ENCODE measurements at regions not wholly inside any gene's neighbourhood (a gene's known extent, or its start where the extent isn't known, plus 50 kb on each side); places are given as distances from the start of the nearest gene placed in this dataset.
A peak's percentile ranks its signal among the peaks of the same experiment; 100 is the strongest.

DNA sequence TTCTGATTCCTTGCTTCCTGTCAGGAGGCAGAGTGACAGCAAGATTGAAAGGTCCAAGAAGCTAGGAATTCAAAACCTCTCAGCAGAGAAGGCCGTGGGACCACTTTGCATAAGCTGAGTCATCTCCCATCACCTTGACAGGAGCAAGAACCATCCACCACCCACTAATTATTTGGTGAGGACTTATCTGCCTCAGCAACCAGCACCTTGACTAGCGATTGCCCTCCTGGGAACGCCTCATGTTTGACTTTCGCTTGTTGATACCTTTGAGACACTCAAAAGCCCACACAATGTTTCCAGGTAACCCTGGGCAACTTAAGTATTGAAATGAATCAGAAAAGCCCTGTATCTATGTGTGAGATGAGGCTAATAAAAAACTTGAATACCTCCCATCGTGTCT lies 233.5 kb upstream of the GYPA start:
- Mint-ChIP-seq H3K4me3 (no peak overlapping the region), H3K27ac (0 out of 7 replicates have a peak overlapping the region, but pooled peaks of 2 of the 3 experiments have one; percentile 35 to 64), H3K9me3 (no peaks in the 10 kb centered on the region), H3K36me3 (ENCODE audit: insufficient read depth in 1 of 3, low read depth in 3 of 3) (no peaks in the 10 kb centered on the region), H3K4me1 (peaks cover 11 to 16% of the 10 kb centered on the region in 2 experiments), H3K27me3 (ENCODE audit: low read depth) (no peaks in the 10 kb centered on the region)
- H3K9ac ChIP-seq (ENCODE audit: extremely low read depth, insufficient read length, low read length): no peak overlapping the region
- no peak overlapping the region for H3K14ac ChIP-seq (ENCODE audit: insufficient read depth, low read length)
- H3K27ac ChIP-seq (ENCODE audit: insufficient read length, low read depth, low read length): no peak overlapping the region
- DNase-seq: peak; percentile 45
- no peaks in the 10 kb centered on the region for H3K79me1 ChIP-seq (ENCODE audit: insufficient read depth, low read depth, low read length, poor library complexity, severe bottlenecking)
- no peaks in the 10 kb centered on the region for H3K23me2 ChIP-seq (ENCODE audit: insufficient read length, low read depth, low read length, poor library complexity, severe bottlenecking)
- H2BK120ac ChIP-seq (ENCODE audit: low read depth, low read length, poor library complexity, severe bottlenecking): no peak overlapping the region
- WGBS (ENCODE audit: extremely low coverage, insufficient read length, low lambda C conversion rate): no CpG with 5 or more reads among the region's 5 CpGs
- H3K4me2 ChIP-seq (ENCODE audit: insufficient read depth, insufficient read length, low read length): no peak overlapping the region
- H2BK15ac ChIP-seq (ENCODE audit: low read depth, low read length): no peak overlapping the region
- H3K4ac ChIP-seq (ENCODE audit: low read depth, low read length): no peak overlapping the region
- H3K56ac ChIP-seq (ENCODE audit: insufficient read length, low read depth, low read length): no peak overlapping the region
- no peaks in the 10 kb centered on the region for H3K79me2 ChIP-seq (ENCODE audit: insufficient read depth, low read length)
- no peak overlapping the region for H2BK5ac ChIP-seq (ENCODE audit: insufficient read length, low read length)
- no peaks in the 10 kb centered on the region for H3K27me3 ChIP-seq (ENCODE audit: insufficient read depth, low read length)
- no peak overlapping the region for H3T11ph ChIP-seq (ENCODE audit: low read length)
- TF ChIP-seq, protein P1, sequence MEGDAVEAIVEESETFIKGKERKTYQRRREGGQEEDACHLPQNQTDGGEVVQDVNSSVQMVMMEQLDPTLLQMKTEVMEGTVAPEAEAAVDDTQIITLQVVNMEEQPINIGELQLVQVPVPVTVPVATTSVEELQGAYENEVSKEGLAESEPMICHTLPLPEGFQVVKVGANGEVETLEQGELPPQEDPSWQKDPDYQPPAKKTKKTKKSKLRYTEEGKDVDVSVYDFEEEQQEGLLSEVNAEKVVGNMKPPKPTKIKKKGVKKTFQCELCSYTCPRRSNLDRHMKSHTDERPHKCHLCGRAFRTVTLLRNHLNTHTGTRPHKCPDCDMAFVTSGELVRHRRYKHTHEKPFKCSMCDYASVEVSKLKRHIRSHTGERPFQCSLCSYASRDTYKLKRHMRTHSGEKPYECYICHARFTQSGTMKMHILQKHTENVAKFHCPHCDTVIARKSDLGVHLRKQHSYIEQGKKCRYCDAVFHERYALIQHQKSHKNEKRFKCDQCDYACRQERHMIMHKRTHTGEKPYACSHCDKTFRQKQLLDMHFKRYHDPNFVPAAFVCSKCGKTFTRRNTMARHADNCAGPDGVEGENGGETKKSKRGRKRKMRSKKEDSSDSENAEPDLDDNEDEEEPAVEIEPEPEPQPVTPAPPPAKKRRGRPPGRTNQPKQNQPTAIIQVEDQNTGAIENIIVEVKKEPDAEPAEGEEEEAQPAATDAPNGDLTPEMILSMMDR (conservative IDR thresholded peaks at IDR 0.05): no peak
- no peak overlapping the region for H2BK12ac ChIP-seq (ENCODE audit: insufficient read length, low read depth, low read length)
- no peak overlapping the region for H2BK20ac ChIP-seq (ENCODE audit: low read depth, low read length, poor library complexity, severe bottlenecking)
- H3K4me1 ChIP-seq (ENCODE audit: insufficient read depth, low read length): no peaks in the 10 kb centered on the region; the same call in none of the 2 replicates
- no peak overlapping the region for H3K23ac ChIP-seq (ENCODE audit: insufficient read length, low read depth, low read length)
- H4K91ac ChIP-seq (ENCODE audit: insufficient read length, low read depth, low read length): no peak overlapping the region
- H4K20me1 ChIP-seq (ENCODE audit: control insufficient read depth, insufficient read depth, insufficient read length): no peaks in the 10 kb centered on the region
- H2AFZ ChIP-seq (ENCODE audit: low read length): no peak overlapping the region
- H3K18ac ChIP-seq (ENCODE audit: insufficient read length, low read depth, low read length): no peak overlapping the region
- H4K5ac ChIP-seq (ENCODE audit: insufficient read length, low read depth, low read length): no peak overlapping the region
- no peak overlapping the region for H2AK5ac ChIP-seq (ENCODE audit: insufficient read length, low read length)
- no peaks in the 10 kb centered on the region for H3K9me3 ChIP-seq (ENCODE audit: control insufficient read depth, low read depth, low read length)
- H4K8ac ChIP-seq (replicated peaks; ENCODE audit: insufficient read length, low read depth, low read length): no peak overlapping the region
